Fibroblast of lung (primary cell): ENCODE measurements at regions not wholly inside any gene's neighbourhood (a gene's known extent, or its start where the extent isn't known, plus 50 kb on each side); places are given as distances from the start of the nearest gene placed in this dataset.

Source experiments
- DNase-seq, 2 donors: peaks; one replicate each; pipeline versions ENCODE4 v3.0.0 to v3.0.0-alpha.2; 2010; ENCODE audit warnings: low read depth in 2 of 2
- H2AFZ ChIP-seq: 2 replicates; pipeline ENCODE4 v1.5.1; 2012; ENCODE audit warnings: low read length, control low read depth, inconsistent platforms
- H3K27ac ChIP-seq: 2 replicates; pipeline ENCODE4 v1.5.1; 2011; ENCODE audit warnings: low read length, control low read depth; ENCODE audit not compliant: insufficient read depth
- H3K27me3 ChIP-seq: 2 replicates; pipeline ENCODE4 v1.5.1; 2011; ENCODE audit warnings: mild to moderate bottlenecking, low read length; ENCODE audit not compliant: control insufficient read depth, insufficient read depth
- H3K36me3 ChIP-seq: 2 replicates; pipeline ENCODE4 v1.5.1; 2011; ENCODE audit warnings: low read length; ENCODE audit not compliant: control insufficient read depth, insufficient read depth
- H3K4me1 ChIP-seq: 2 replicates; pipeline ENCODE4 v1.5.1; 2011; ENCODE audit warnings: low read length; ENCODE audit not compliant: control insufficient read depth, insufficient read depth; ENCODE audit errors: extremely low read depth
- H3K4me2 ChIP-seq: 2 replicates; pipeline ENCODE4 v1.5.1; 2011; ENCODE audit warnings: low read length, control low read depth; ENCODE audit not compliant: insufficient read depth; ENCODE audit errors: extremely low read depth
- H3K4me3 ChIP-seq, 4 experiments: fragments of 200-600 bp in 1 of 4; sonication (generic) in 1 of 4; replicated peaks in 1 of 4; 2 replicates each; pipeline ENCODE4 v1.5.1; 2011 to 2016; ENCODE audit warnings: low read length in 4 of 4, low read depth in 3 of 4, mild to moderate bottlenecking in 3 of 4, control low read depth in 2 of 4, inconsistent platforms in 1 of 4, mixed read lengths in 1 of 4; ENCODE audit not compliant: insufficient read depth in 1 of 4; ENCODE audit errors: control extremely low read depth in 1 of 4
- H3K79me2 ChIP-seq: 2 replicates; pipeline ENCODE4 v1.5.1; 2012; ENCODE audit warnings: mild to moderate bottlenecking, low read length, inconsistent platforms; ENCODE audit not compliant: control insufficient read depth, insufficient read depth
- H3K9ac ChIP-seq: 2 replicates; pipeline ENCODE4 v1.5.1; 2011; ENCODE audit warnings: mild to moderate bottlenecking, low read length, control low read depth; ENCODE audit not compliant: insufficient read depth
- H3K9me3 ChIP-seq: 2 replicates; pipeline ENCODE4 v1.5.1; 2012; ENCODE audit warnings: low read depth, low read length; ENCODE audit not compliant: control insufficient read depth, insufficient read depth
- H4K20me1 ChIP-seq: 2 replicates; pipeline ENCODE4 v1.5.1; 2011; ENCODE audit warnings: low read length; ENCODE audit not compliant: control insufficient read depth, insufficient read depth; ENCODE audit errors: extremely low read depth
- CTCF ChIP-seq, 2 donors: IDR thresholded peaks in 1 of 2; conservative IDR thresholded peaks in 1 of 2; 1 replicate in 1 of 2; 2 replicates in 1 of 2; pipeline ENCODE4 v1.5.1; 2011 to 2012; ENCODE audit warnings: low read length in 2 of 2, control low read depth in 1 of 2, inconsistent platforms in 1 of 2, low read depth in 1 of 2, mild to moderate bottlenecking in 1 of 2
- EZH2 ChIP-seq: IDR thresholded peaks from 2 replicates; pipeline ENCODE4 v1.5.1; 2012; ENCODE audit warnings: low read length, control low read depth, mild to moderate bottlenecking; ENCODE audit errors: missing control alignments

GRCh38 chr10:121403527-121403926, 194.7 kb downstream of the FGFR2 start:
- no peaks in the 10 kb centered on the region for H3K9me3 ChIP-seq
- H3K4me1 ChIP-seq = no peaks in the 10 kb centered on the region
- TF ChIP-seq EZH2 = no peak
- no peak for TF ChIP-seq CTCF (conservative IDR thresholded peaks at IDR 0.05 in 1 of 2, IDR thresholded peaks at IDR 0.05 in 1 of 2; ENCODE audit: low read depth in 1 of 2, low read length in 2 of 2)
- no peaks in the 10 kb centered on the region for H3K79me2 ChIP-seq
- no peak overlapping the region for H3K9ac ChIP-seq
- no peaks in the 10 kb centered on the region for H4K20me1 ChIP-seq
- H3K27ac ChIP-seq = no peak overlapping the region
- no peaks in the 10 kb centered on the region for H3K27me3 ChIP-seq
- H2AFZ ChIP-seq = no peak overlapping the region
- no peak overlapping the region for H3K4me2 ChIP-seq
- H3K4me3 ChIP-seq = no peak overlapping the region
- H3K36me3 ChIP-seq = no peaks in the 10 kb centered on the region
- DNase-seq = no peak

GRCh38 chr10:121404611-121405010, 193.6 kb downstream of the FGFR2 start:
- Histone ChIP-seq H3K4me2 (no peak overlapping the region), H3K9ac (no peak overlapping the region), H3K36me3 (no peaks in the 10 kb centered on the region), H3K4me3 (no peak overlapping the region), H3K9me3 (no peaks in the 10 kb centered on the region), H4K20me1 (no peaks in the 10 kb centered on the region), H3K27me3 (no peaks in the 10 kb centered on the region), H3K4me1 (no peaks in the 10 kb centered on the region), H3K79me2 (no peaks in the 10 kb centered on the region), H2AFZ (no peak overlapping the region), H3K27ac (no peak overlapping the region)
- no peak for DNase-seq
- TF ChIP-seq CTCF (conservative IDR thresholded peaks at IDR 0.05 in 1 of 2, IDR thresholded peaks at IDR 0.05 in 1 of 2; ENCODE audit: low read depth in 1 of 2, low read length in 2 of 2) (no peak), EZH2 (no peak)

- H3K27me3 ChIP-seq = no peaks in the 10 kb centered on the region
- H4K20me1 ChIP-seq = no peaks in the 10 kb centered on the region
- no peak overlapping the region for H3K9ac ChIP-seq
- DNase-seq = no peak
- no peaks in the 10 kb centered on the region for H3K4me1 ChIP-seq
- H3K4me2 ChIP-seq = no peak overlapping the region
- H2AFZ ChIP-seq = no peak overlapping the region
- no peaks in the 10 kb centered on the region for H3K79me2 ChIP-seq
- H3K27ac ChIP-seq = no peak overlapping the region
- TF ChIP-seq CTCF (conservative IDR thresholded peaks at IDR 0.05 in 1 of 2, IDR thresholded peaks at IDR 0.05 in 1 of 2; ENCODE audit: low read depth in 1 of 2, low read length in 2 of 2) = no peak
- no peak for TF ChIP-seq EZH2
- no peaks in the 10 kb centered on the region for H3K9me3 ChIP-seq
- H3K36me3 ChIP-seq = no peaks in the 10 kb centered on the region
- H3K4me3 ChIP-seq = no peak overlapping the region
Observed at GRCh38 chr10:121405096-121405495, 193.1 kb downstream of the FGFR2 start.
